GM23338 (cell line): ENCODE measurements at regions not wholly inside any gene's neighbourhood (a gene's known extent, or its start where the extent isn't known, plus 50 kb on each side); places are given as distances from the start of the nearest gene placed in this dataset.

Experiments
- ATAC-seq: fragments of 200-7000 bp; cut with Tn5 transposase; 3 replicates; pipeline ENCODE4 v1.9.1; 2020
- DNase-seq: peaks from one replicate; pipeline ENCODE4 v3.0.0-alpha.2; 2015; ENCODE audit warnings: low spot score
- H2AFZ ChIP-seq: fragments of 200-600 bp; sonication (generic); 2 replicates; pipeline ENCODE4 v1.8.0; 2016; ENCODE audit warnings: antibody characterized with exemption, mild to moderate bottlenecking, moderate library complexity
- H3F3A ChIP-seq: fragments of 200-600 bp; sonication (generic); replicated peaks from 2 replicates; pipeline ENCODE4 v1.8.0; 2017; ENCODE audit warnings: antibody characterized with exemption, mixed run types, low read depth
- H3K27ac ChIP-seq: fragments of 200-600 bp; sonication (generic); 2 replicates; pipeline ENCODE4 v1.6.1; 2016; ENCODE audit warnings: low read depth
- H3K27me3 ChIP-seq: fragments of 200-600 bp; sonication (generic); 2 replicates; pipeline ENCODE4 v1.8.0; 2016; ENCODE audit warnings: mild to moderate bottlenecking, mixed run types, moderate library complexity; ENCODE audit not compliant: insufficient read depth
- H3K36me3 ChIP-seq: fragments of 200-600 bp; sonication (generic); 2 replicates; pipeline ENCODE4 v1.8.0; 2016; ENCODE audit warnings: mild to moderate bottlenecking; ENCODE audit not compliant: insufficient read depth
- H3K4me1 ChIP-seq: fragments of 200-600 bp; sonication (generic); 2 replicates; pipeline ENCODE4 v1.8.0; 2016; ENCODE audit warnings: mild to moderate bottlenecking, moderate library complexity; ENCODE audit not compliant: insufficient read depth
- H3K4me2 ChIP-seq: fragments of 200-600 bp; sonication (generic); 2 replicates; pipeline ENCODE4 v1.7.1; 2017; ENCODE audit warnings: mixed run types
- H3K4me3 ChIP-seq: fragments of 200-600 bp; sonication (generic); 2 replicates; pipeline ENCODE4 v1.6.1; 2016; ENCODE audit warnings: mixed run types
- H3K79me2 ChIP-seq: fragments of 200-600 bp; sonication (generic); replicated peaks from 2 replicates; pipeline ENCODE4 v1.8.0; 2017; ENCODE audit warnings: mild to moderate bottlenecking; ENCODE audit not compliant: insufficient read depth
- H3K9me2 ChIP-seq: fragments of 200-600 bp; sonication (generic); 2 replicates; pipeline ENCODE4 v1.8.0; 2017; ENCODE audit not compliant: insufficient read depth
- H4K20me1 ChIP-seq: fragments of 200-600 bp; sonication (generic); replicated peaks from 2 replicates; pipeline ENCODE4 v1.8.0; 2017; ENCODE audit warnings: mild to moderate bottlenecking; ENCODE audit not compliant: insufficient read depth
- H3K27ac Mint-ChIP-seq: 2 replicates; pipeline ENCODE4 v1.8.0; 2020; ENCODE audit warnings: inconsistent platforms, mild to moderate bottlenecking, moderate library complexity, mixed read lengths
- H3K27me3 Mint-ChIP-seq: 3 replicates; pipeline ENCODE4 v1.8.0; 2022; ENCODE audit warnings: low read depth, mild to moderate bottlenecking, moderate library complexity, mixed read lengths, inconsistent platforms; ENCODE audit not compliant: insufficient read depth, poor library complexity
- H3K36me3 Mint-ChIP-seq: 3 replicates; pipeline ENCODE4 v1.8.0; 2021; ENCODE audit warnings: low read depth, mild to moderate bottlenecking, inconsistent platforms, moderate library complexity, mixed read lengths
- H3K4me1 Mint-ChIP-seq: 3 replicates; pipeline ENCODE4 v1.8.0; 2020; ENCODE audit warnings: mild to moderate bottlenecking, inconsistent platforms, mixed read lengths
- H3K4me3 Mint-ChIP-seq: 3 replicates; pipeline ENCODE4 v1.8.0; 2021; ENCODE audit warnings: moderate library complexity, mild to moderate bottlenecking, inconsistent platforms, mixed read lengths
- H3K9me3 Mint-ChIP-seq: 3 replicates; pipeline ENCODE4 v1.8.0; 2020; ENCODE audit warnings: moderate library complexity, mild to moderate bottlenecking, inconsistent platforms, mixed read lengths
- CREB1 ChIP-seq: fragments of 250-450 bp; sonication (Bioruptor Pico); IDR thresholded peaks from 2 replicates; pipeline ENCODE4 v1.5.0; 2020; ENCODE audit warnings: low read depth, mild to moderate bottlenecking, moderate library complexity
- EZH2 ChIP-seq: fragments of 200-600 bp; sonication (generic); IDR thresholded peaks from one replicate; pipeline ENCODE4 v1.8.0; 2017; ENCODE audit warnings: antibody characterized with exemption, mild to moderate bottlenecking, low read depth; ENCODE audit not compliant: unreplicated experiment
- EZH2phosphoT487 ChIP-seq: fragments of 200-600 bp; sonication (generic); IDR thresholded peaks from one replicate; pipeline ENCODE4 v1.8.1; 2018; ENCODE audit warnings: antibody characterized with exemption; ENCODE audit not compliant: unreplicated experiment
- JUNB ChIP-seq: IDR thresholded peaks from one replicate; pipeline ENCODE4 v1.6.1; 2016; ENCODE audit warnings: antibody characterized with exemption; ENCODE audit not compliant: unreplicated experiment
- NANOG ChIP-seq: IDR thresholded peaks from 2 replicates; pipeline ENCODE4 v1.6.1; 2016; ENCODE audit warnings: antibody characterized with exemption, borderline replicate concordance
- POLR2AphosphoS5 ChIP-seq: IDR thresholded peaks from 2 replicates; pipeline ENCODE4 v1.6.1; 2016; ENCODE audit warnings: antibody characterized with exemption, low read depth
- REST ChIP-seq: IDR thresholded peaks from one replicate; pipeline ENCODE4 v1.6.1; 2018; ENCODE audit warnings: antibody characterized with exemption; ENCODE audit not compliant: unreplicated experiment
- STAT1 ChIP-seq: IDR thresholded peaks from one replicate; pipeline ENCODE4 v1.6.1; 2016; ENCODE audit warnings: antibody characterized with exemption; ENCODE audit not compliant: unreplicated experiment
- ZNF114 ChIP-seq: fragments of 250-450 bp; sonication (Bioruptor Pico); IDR thresholded peaks from 2 replicates; pipeline ENCODE4 v1.5.0; 2020; ENCODE audit warnings: mild to moderate bottlenecking, moderate library complexity
- ZNF331 ChIP-seq: fragments of 250-450 bp; sonication (Bioruptor Pico); IDR thresholded peaks from 2 replicates; pipeline ENCODE4 v1.5.0; 2020; ENCODE audit warnings: low read depth, mild to moderate bottlenecking, moderate library complexity
- TF ChIP-seq, protein P1 (sequence below): fragments of 250-450 bp; sonication (Bioruptor Pico); IDR thresholded peaks from 2 replicates; pipeline ENCODE4 v1.5.0; 2020; ENCODE audit warnings: mild to moderate bottlenecking, moderate library complexity
- TF ChIP-seq, protein P2 (sequence below), 2 experiments: fragments of 200-600 bp in 1 of 2; sonication (generic) in 1 of 2; conservative IDR thresholded peaks; 2 replicates each; pipeline versions ENCODE4 v1.5.1 to v1.6.1; 2016 to 2017; ENCODE audit warnings: antibody characterized with exemption in 2 of 2, low read depth in 2 of 2, mild to moderate bottlenecking in 2 of 2, moderate library complexity in 1 of 2
- TF ChIP-seq, protein P3 (sequence below): IDR thresholded peaks from 2 replicates; pipeline ENCODE4 v1.6.1; 2016; ENCODE audit warnings: antibody characterized with exemption

GRCh38 chr18:56332371-56332770 is 306.0 kb downstream of the TXNL1 start:
- Histone ChIP-seq H3K79me2 (no peaks in the 10 kb centered on the region), H3K27ac (no peak overlapping the region), H3K27me3 (no peaks in the 10 kb centered on the region), H3F3A (no peaks in the 10 kb centered on the region), H3K36me3 (no peaks in the 10 kb centered on the region; the same call in 1 of the 2 replicates), H3K4me2 (no peak overlapping the region), H3K9me2 (peaks cover 6% of the 10 kb centered on the region; the same call in 1 of the 2 replicates), H3K4me3 (no peak overlapping the region), H3K4me1 (no peaks in the 10 kb centered on the region), H4K20me1 (no peaks in the 10 kb centered on the region), H2AFZ (no peak overlapping the region)
- Mint-ChIP-seq H3K27ac (no peak overlapping the region), H3K36me3 (no peaks in the 10 kb centered on the region), H3K4me1 (no peaks in the 10 kb centered on the region), H3K9me3 (no peaks in the 10 kb centered on the region), H3K4me3 (no peak overlapping the region), H3K27me3 (peaks cover 2% of the 10 kb centered on the region)
- TF ChIP-seq JUNB (no peak), POLR2AphosphoS5 (no peak), NANOG (no peak), CREB1 (CRISPR knock-in tag) (no peak), EZH2phosphoT487 (no peak), EZH2 (no peak), STAT1 (no peak), ZNF114 (CRISPR knock-in tag) (no peak), REST (no peak), ZNF331 (CRISPR knock-in tag) (no peak)
- TF ChIP-seq, protein P1, sequence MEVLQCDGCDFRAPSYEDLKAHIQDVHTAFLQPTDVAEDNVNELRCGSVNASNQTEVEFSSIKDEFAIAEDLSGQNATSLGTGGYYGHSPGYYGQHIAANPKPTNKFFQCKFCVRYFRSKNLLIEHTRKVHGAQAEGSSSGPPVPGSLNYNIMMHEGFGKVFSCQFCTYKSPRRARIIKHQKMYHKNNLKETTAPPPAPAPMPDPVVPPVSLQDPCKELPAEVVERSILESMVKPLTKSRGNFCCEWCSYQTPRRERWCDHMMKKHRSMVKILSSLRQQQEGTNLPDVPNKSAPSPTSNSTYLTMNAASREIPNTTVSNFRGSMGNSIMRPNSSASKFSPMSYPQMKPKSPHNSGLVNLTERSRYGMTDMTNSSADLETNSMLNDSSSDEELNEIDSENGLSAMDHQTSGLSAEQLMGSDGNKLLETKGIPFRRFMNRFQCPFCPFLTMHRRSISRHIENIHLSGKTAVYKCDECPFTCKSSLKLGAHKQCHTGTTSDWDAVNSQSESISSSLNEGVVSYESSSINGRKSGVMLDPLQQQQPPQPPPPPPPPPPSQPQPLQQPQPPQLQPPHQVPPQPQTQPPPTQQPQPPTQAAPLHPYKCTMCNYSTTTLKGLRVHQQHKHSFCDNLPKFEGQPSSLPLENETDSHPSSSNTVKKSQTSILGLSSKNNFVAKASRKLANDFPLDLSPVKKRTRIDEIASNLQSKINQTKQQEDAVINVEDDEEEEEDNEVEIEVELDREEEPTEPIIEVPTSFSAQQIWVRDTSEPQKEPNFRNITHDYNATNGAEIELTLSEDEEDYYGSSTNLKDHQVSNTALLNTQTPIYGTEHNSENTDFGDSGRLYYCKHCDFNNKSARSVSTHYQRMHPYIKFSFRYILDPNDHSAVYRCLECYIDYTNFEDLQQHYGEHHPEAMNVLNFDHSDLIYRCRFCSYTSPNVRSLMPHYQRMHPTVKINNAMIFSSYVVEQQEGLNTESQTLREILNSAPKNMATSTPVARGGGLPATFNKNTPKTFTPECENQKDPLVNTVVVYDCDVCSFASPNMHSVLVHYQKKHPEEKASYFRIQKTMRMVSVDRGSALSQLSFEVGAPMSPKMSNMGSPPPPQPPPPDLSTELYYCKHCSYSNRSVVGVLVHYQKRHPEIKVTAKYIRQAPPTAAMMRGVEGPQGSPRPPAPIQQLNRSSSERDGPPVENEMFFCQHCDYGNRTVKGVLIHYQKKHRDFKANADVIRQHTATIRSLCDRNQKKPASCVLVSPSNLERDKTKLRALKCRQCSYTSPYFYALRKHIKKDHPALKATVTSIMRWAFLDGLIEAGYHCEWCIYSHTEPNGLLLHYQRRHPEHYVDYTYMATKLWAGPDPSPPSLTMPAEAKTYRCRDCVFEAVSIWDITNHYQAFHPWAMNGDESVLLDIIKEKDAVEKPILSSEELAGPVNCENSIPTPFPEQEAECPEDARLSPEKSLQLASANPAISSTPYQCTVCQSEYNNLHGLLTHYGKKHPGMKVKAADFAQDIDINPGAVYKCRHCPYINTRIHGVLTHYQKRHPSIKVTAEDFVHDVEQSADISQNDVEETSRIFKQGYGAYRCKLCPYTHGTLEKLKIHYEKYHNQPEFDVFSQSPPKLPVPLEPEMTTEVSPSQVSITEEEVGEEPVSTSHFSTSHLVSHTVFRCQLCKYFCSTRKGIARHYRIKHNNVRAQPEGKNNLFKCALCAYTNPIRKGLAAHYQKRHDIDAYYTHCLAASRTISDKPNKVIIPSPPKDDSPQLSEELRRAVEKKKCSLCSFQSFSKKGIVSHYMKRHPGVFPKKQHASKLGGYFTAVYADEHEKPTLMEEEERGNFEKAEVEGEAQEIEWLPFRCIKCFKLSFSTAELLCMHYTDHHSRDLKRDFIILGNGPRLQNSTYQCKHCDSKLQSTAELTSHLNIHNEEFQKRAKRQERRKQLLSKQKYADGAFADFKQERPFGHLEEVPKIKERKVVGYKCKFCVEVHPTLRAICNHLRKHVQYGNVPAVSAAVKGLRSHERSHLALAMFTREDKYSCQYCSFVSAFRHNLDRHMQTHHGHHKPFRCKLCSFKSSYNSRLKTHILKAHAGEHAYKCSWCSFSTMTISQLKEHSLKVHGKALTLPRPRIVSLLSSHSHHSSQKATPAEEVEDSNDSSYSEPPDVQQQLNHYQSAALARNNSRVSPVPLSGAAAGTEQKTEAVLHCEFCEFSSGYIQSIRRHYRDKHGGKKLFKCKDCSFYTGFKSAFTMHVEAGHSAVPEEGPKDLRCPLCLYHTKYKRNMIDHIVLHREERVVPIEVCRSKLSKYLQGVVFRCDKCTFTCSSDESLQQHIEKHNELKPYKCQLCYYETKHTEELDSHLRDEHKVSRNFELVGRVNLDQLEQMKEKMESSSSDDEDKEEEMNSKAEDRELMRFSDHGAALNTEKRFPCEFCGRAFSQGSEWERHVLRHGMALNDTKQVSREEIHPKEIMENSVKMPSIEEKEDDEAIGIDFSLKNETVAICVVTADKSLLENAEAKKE (CRISPR knock-in tag) = no peak
- TF ChIP-seq, protein P2, sequence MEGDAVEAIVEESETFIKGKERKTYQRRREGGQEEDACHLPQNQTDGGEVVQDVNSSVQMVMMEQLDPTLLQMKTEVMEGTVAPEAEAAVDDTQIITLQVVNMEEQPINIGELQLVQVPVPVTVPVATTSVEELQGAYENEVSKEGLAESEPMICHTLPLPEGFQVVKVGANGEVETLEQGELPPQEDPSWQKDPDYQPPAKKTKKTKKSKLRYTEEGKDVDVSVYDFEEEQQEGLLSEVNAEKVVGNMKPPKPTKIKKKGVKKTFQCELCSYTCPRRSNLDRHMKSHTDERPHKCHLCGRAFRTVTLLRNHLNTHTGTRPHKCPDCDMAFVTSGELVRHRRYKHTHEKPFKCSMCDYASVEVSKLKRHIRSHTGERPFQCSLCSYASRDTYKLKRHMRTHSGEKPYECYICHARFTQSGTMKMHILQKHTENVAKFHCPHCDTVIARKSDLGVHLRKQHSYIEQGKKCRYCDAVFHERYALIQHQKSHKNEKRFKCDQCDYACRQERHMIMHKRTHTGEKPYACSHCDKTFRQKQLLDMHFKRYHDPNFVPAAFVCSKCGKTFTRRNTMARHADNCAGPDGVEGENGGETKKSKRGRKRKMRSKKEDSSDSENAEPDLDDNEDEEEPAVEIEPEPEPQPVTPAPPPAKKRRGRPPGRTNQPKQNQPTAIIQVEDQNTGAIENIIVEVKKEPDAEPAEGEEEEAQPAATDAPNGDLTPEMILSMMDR (conservative IDR thresholded peaks at IDR 0.05; ENCODE audit: low read depth in 2 of 2) = no peak
- TF ChIP-seq, protein P3, sequence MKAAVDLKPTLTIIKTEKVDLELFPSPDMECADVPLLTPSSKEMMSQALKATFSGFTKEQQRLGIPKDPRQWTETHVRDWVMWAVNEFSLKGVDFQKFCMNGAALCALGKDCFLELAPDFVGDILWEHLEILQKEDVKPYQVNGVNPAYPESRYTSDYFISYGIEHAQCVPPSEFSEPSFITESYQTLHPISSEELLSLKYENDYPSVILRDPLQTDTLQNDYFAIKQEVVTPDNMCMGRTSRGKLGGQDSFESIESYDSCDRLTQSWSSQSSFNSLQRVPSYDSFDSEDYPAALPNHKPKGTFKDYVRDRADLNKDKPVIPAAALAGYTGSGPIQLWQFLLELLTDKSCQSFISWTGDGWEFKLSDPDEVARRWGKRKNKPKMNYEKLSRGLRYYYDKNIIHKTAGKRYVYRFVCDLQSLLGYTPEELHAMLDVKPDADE = no peak
- ATAC-seq (no peak), DNase-seq (no peak)
